Fibroblast of lung (primary cell): ENCODE measurements at regions not wholly inside any gene's neighbourhood (a gene's known extent, or its start where the extent isn't known, plus 50 kb on each side); places are given as distances from the start of the nearest gene placed in this dataset.

Experiments
- CTCF ChIP-seq, 2 donors: IDR thresholded peaks in 1 of 2; conservative IDR thresholded peaks in 1 of 2; 1 replicate in 1 of 2; 2 replicates in 1 of 2; pipeline ENCODE4 v1.5.1; 2011 to 2012; ENCODE audit warnings: low read length in 2 of 2, control low read depth in 1 of 2, inconsistent platforms in 1 of 2, low read depth in 1 of 2, mild to moderate bottlenecking in 1 of 2
- EZH2 ChIP-seq: IDR thresholded peaks from 2 replicates; pipeline ENCODE4 v1.5.1; 2012; ENCODE audit warnings: low read length, control low read depth, mild to moderate bottlenecking; ENCODE audit errors: missing control alignments

GRCh38 chr20:48404598-48404997 lies 423.2 kb downstream of the PREX1 start:
- no peak for TF ChIP-seq CTCF (conservative IDR thresholded peaks at IDR 0.05 in 1 of 2, IDR thresholded peaks at IDR 0.05 in 1 of 2; ENCODE audit: low read depth in 1 of 2, low read length in 2 of 2)
- TF ChIP-seq EZH2 = no peak
